HCT116 (cell line): ENCODE measurements at regions not wholly inside any gene's neighbourhood (a gene's known extent, or its start where the extent isn't known, plus 50 kb on each side); places are given as distances from the start of the nearest gene placed in this dataset.

ENCODE experiments used
- ATAC-seq: fragments of 200-7000 bp; cut with Tn5 transposase; 2 replicates; pipeline ENCODE4 v1.9.1; 2020; ENCODE audit warnings: mild to moderate bottlenecking, moderate library complexity
- BruUV-seq: library from RNA; stranded (reverse); fragments of 400-500 nt; replicated peaks from 2 replicates; lab custom pipeline; 2021; lab: Mats Ljungman, UMichigan
- CTCF ChIA-PET: fragments of 300-600 bp; sonication (Branson Sonifier 250); formaldehyde crosslinking; loops from one replicate; lab custom pipeline; 2021; ENCODE audit warnings: antibody characterized with exemption; lab: Charles Lee
- POLR2A ChIA-PET: fragments of 300-600, 350-600 bp; sonication (Branson Sonifier 250); formaldehyde crosslinking; loops from one replicate; lab custom pipeline; 2021; ENCODE audit warnings: antibody characterized with exemption; lab: Charles Lee
- RAD21 ChIA-PET, 2 experiments: fragments of 300-600 bp; sonication (Branson Sonifier 250); formaldehyde crosslinking; loops; one replicate each; lab custom pipeline; 2023; ENCODE audit warnings: low total read pairs in 2 of 2; ENCODE audit not compliant: uncharacterized antibody in 2 of 2, unreplicated experiment in 2 of 2, low non-redundant PET in 1 of 2; lab: Charles Lee
- DNase-seq: peaks from one replicate; pipeline ENCODE4 v3.0.0-alpha.2; 2010; ENCODE audit warnings: low read depth, low spot score
- H2AFZ ChIP-seq: fragments of 200-600 bp; shearing (Covaris generic), sonication (generic); 2 replicates; pipeline ENCODE4 v1.6.1; 2017; ENCODE audit warnings: low read depth, mixed run types, mixed read lengths, antibody characterized with exemption, low read length; ENCODE audit not compliant: poor library complexity, severe bottlenecking
- H3K27ac ChIP-seq: 2 replicates; pipeline ENCODE4 v1.5.1; 2012; ENCODE audit warnings: low read depth, low read length
- H3K27me3 ChIP-seq: fragments of 200-600 bp; sonication (generic); 2 replicates; pipeline ENCODE4 v1.6.1; 2016; ENCODE audit warnings: mixed run types, low read length, mixed read lengths; ENCODE audit not compliant: insufficient read depth
- H3K36me3 ChIP-seq, 2 experiments: fragments of 200-500 bp in 1 of 2; fragments of 200-600 bp in 1 of 2; sonication (Bioruptor generic) in 1 of 2; sonication (generic) in 1 of 2; 2 replicates each; pipeline versions ENCODE4 v1.5.1 to v1.6.1; 2014 to 2016; ENCODE audit warnings: low read length in 2 of 2, inconsistent platforms in 1 of 2, mixed read lengths in 1 of 2, mixed run types in 1 of 2; ENCODE audit not compliant: insufficient read depth in 2 of 2, control insufficient read depth in 1 of 2
- H3K4me1 ChIP-seq, 2 experiments: fragments of 200-600 bp in 1 of 2; sonication (generic) in 1 of 2; 2 replicates each; pipeline versions ENCODE4 v1.5.1 to v1.6.1; 2012 to 2017; ENCODE audit warnings: low read length in 2 of 2, inconsistent platforms in 1 of 2, mild to moderate bottlenecking in 1 of 2, mixed read lengths in 1 of 2, mixed run types in 1 of 2, moderate library complexity in 1 of 2; ENCODE audit not compliant: insufficient read depth in 2 of 2, control insufficient read depth in 1 of 2
- H3K4me2 ChIP-seq: fragments of 200-600 bp; sonication (generic); 2 replicates; pipeline ENCODE4 v1.6.1; 2017; ENCODE audit warnings: mixed run types, low read length, mixed read lengths
- H3K4me3 ChIP-seq, 2 experiments: fragments of 200-600 bp in 1 of 2; sonication (generic) in 1 of 2; replicated peaks in 1 of 2; 2 replicates each; pipeline ENCODE4 v1.5.1; 2011 to 2016; ENCODE audit warnings: low read length in 2 of 2, control low read depth in 1 of 2, low read depth in 1 of 2, mild to moderate bottlenecking in 1 of 2, mixed read lengths in 1 of 2, mixed run types in 1 of 2
- H3K79me2 ChIP-seq: fragments of 200-600 bp; sonication (generic); 2 replicates; pipeline ENCODE4 v1.6.1; 2017; ENCODE audit warnings: mild to moderate bottlenecking, mixed run types, low read length, moderate library complexity, mixed read lengths; ENCODE audit not compliant: insufficient read depth
- H3K9ac ChIP-seq: fragments of 200-600 bp; sonication (generic); 2 replicates; pipeline ENCODE4 v1.6.1; 2016; ENCODE audit warnings: low read length, mixed read lengths
- H3K9me2 ChIP-seq: fragments of 200-600 bp; sonication (generic), shearing (Covaris generic); 2 replicates; pipeline ENCODE4 v1.6.1; 2017; ENCODE audit warnings: mixed run types, mild to moderate bottlenecking, moderate library complexity; ENCODE audit not compliant: insufficient read depth
- H3K9me3 ChIP-seq, 2 experiments: fragments of 200-500 bp in 1 of 2; fragments of 200-600 bp in 1 of 2; sonication (Bioruptor generic) in 1 of 2; sonication (generic) in 1 of 2; 2 replicates each; pipeline ENCODE4 v1.6.1; 2014 to 2017; ENCODE audit warnings: low read length in 2 of 2, mixed read lengths in 2 of 2, inconsistent platforms in 1 of 2, low read depth in 1 of 2, mild to moderate bottlenecking in 1 of 2, mixed run types in 1 of 2, moderate library complexity in 1 of 2; ENCODE audit not compliant: control insufficient read depth in 1 of 2, insufficient read depth in 1 of 2
- H4K20me1 ChIP-seq: fragments of 200-600 bp; sonication (generic), shearing (Covaris generic); 2 replicates; pipeline ENCODE4 v1.6.1; 2017; ENCODE audit warnings: mixed run types, mild to moderate bottlenecking, moderate library complexity; ENCODE audit not compliant: insufficient read depth
- ATF3 ChIP-seq: IDR thresholded peaks from 2 replicates; pipeline ENCODE4 v1.6.1; 2012
- CBX3 ChIP-seq: IDR thresholded peaks from 2 replicates; pipeline ENCODE4 v1.6.1; 2012; ENCODE audit warnings: low read depth
- CEBPB ChIP-seq: IDR thresholded peaks from 2 replicates; pipeline ENCODE4 v1.6.1; 2012; ENCODE audit warnings: low read depth
- CTCF ChIP-seq, 3 experiments: fragments of 200-600 bp in 1 of 3; sonication (generic) in 1 of 3; IDR thresholded peaks in 2 of 3; conservative IDR thresholded peaks in 1 of 3; 2 replicates each; pipeline ENCODE4 v1.5.1; 2012 to 2017; ENCODE audit warnings: low read depth in 2 of 3, low read length in 2 of 3, antibody characterized with exemption in 1 of 3, borderline replicate concordance in 1 of 3, control low read depth in 1 of 3, mild to moderate bottlenecking in 1 of 3, mixed read lengths in 1 of 3, mixed run types in 1 of 3, moderate library complexity in 1 of 3; ENCODE audit not compliant: insufficient read depth in 1 of 3
- ELF1 ChIP-seq: IDR thresholded peaks from 2 replicates; pipeline ENCODE4 v1.6.1; 2012; ENCODE audit warnings: low read depth, borderline replicate concordance
- EZH2phosphoT487 ChIP-seq: fragments of 200-600 bp; IDR thresholded peaks from 2 replicates; pipeline ENCODE4 v1.6.1; 2018; ENCODE audit warnings: antibody characterized with exemption, borderline replicate concordance
- JUND ChIP-seq: IDR thresholded peaks from 2 replicates; pipeline ENCODE4 v1.6.1; 2012
- MAX ChIP-seq: IDR thresholded peaks from 2 replicates; pipeline ENCODE4 v1.6.1; 2012
- POLR2A ChIP-seq: IDR thresholded peaks from 2 replicates; pipeline ENCODE4 v1.7.0; 2011; ENCODE audit warnings: borderline replicate concordance; ENCODE audit not compliant: insufficient read depth, insufficient read length; ENCODE audit errors: extremely low read depth
- POLR2AphosphoS5 ChIP-seq: IDR thresholded peaks from 2 replicates; pipeline ENCODE4 v1.6.1; 2011; ENCODE audit warnings: mild to moderate bottlenecking, low read depth, low read length, moderate library complexity
- RAD21 ChIP-seq: IDR thresholded peaks from 2 replicates; pipeline ENCODE4 v1.6.1; 2012; ENCODE audit warnings: low read depth, mild to moderate bottlenecking
- REST ChIP-seq: IDR thresholded peaks from 2 replicates; pipeline ENCODE4 v1.6.1; 2012; ENCODE audit warnings: low read depth
- SIN3A ChIP-seq: IDR thresholded peaks from 2 replicates; pipeline ENCODE4 v1.6.1; 2012; ENCODE audit warnings: low read depth
- SP1 ChIP-seq: IDR thresholded peaks from 2 replicates; pipeline ENCODE4 v1.6.1; 2012; ENCODE audit warnings: low read depth
- YY1 ChIP-seq: IDR thresholded peaks from 2 replicates; pipeline ENCODE4 v1.6.1; 2011; ENCODE audit warnings: low read length, low read depth, moderate library complexity, mild to moderate bottlenecking; ENCODE audit not compliant: insufficient replicate concordance; ENCODE audit errors: extremely low read depth
- ZBTB33 ChIP-seq: IDR thresholded peaks from 2 replicates; pipeline ENCODE4 v1.6.1; 2011; ENCODE audit warnings: mild to moderate bottlenecking, low read length, moderate library complexity; ENCODE audit not compliant: insufficient replicate concordance; ENCODE audit errors: extremely low read depth
- ZFX ChIP-seq: fragments of 450-650 bp; IDR thresholded peaks from 2 replicates; pipeline ENCODE4 v1.6.1; 2017
- ZNF274 ChIP-seq: fragments of 200-500 bp; sonication (Bioruptor generic); IDR thresholded peaks from 2 replicates; pipeline ENCODE4 v1.6.1; 2014; ENCODE audit warnings: mild to moderate bottlenecking, low read depth, low read length, inconsistent platforms
- intact Hi-C: fragments of 100-400 bp; cut with micrococcal nuclease; formaldehyde crosslinking; loops from 2 replicates; pipeline ENCODE4 v1.10.0; 2022

GRCh38 chr4:124591637-124592036, 120.9 kb downstream of the ANKRD50 start (continued):
- TF ChIP-seq ZBTB33, result no peak
- no peak for TF ChIP-seq ELF1
- TF ChIP-seq ZNF274, result no peak
- TF ChIP-seq JUND, result no peak

- Histone ChIP-seq H2AFZ (no peak overlapping the region), H3K27me3 (no peaks in the 10 kb centered on the region), H3K4me3 (no peak overlapping the region), H3K27ac (no peak overlapping the region), H3K4me2 (no peak overlapping the region), H3K9me2 (no peaks in the 10 kb centered on the region), H3K36me3 (no peaks in the 10 kb centered on the region), H3K9me3 (no peaks in the 10 kb centered on the region), H3K4me1 (no peaks in the 10 kb centered on the region), H3K9ac (no peak overlapping the region), H4K20me1 (no peaks in the 10 kb centered on the region), H3K79me2 (no peaks in the 10 kb centered on the region)
- ChIA-PET CTCF (no interaction called here), RAD21 (no interaction called here), POLR2A (no interaction called here)
- TF ChIP-seq EZH2phosphoT487, result no peak
- TF ChIP-seq JUND, result no peak
- TF ChIP-seq ATF3, result no peak
- no peak for TF ChIP-seq ELF1
- no peak for TF ChIP-seq YY1
- TF ChIP-seq MAX, result no peak
- TF ChIP-seq POLR2AphosphoS5, result no peak
- TF ChIP-seq CEBPB, result no peak
- no peak for TF ChIP-seq ZNF274
- TF ChIP-seq SP1, result no peak
- no peak for TF ChIP-seq REST
- TF ChIP-seq CTCF (IDR thresholded peaks at IDR 0.05 in 2 of 3, conservative IDR thresholded peaks at IDR 0.05 in 1 of 3; ENCODE audit: borderline replicate concordance in 1 of 3, insufficient read depth in 1 of 3, low read depth in 2 of 3, low read length in 2 of 3), result no peak
- no peak for TF ChIP-seq ZFX
- TF ChIP-seq POLR2A, result no peak
- TF ChIP-seq CBX3, result no peak
- TF ChIP-seq RAD21, result no peak
- TF ChIP-seq SIN3A, result no peak
- BruUV-seq, result no TSS peak
- ATAC-seq (no peak), DNase-seq (no peak)
- intact Hi-C loops, result no loop called here
These were observed 119.0 kb downstream of the ANKRD50 start for GRCh38 chr4:124593494-124593893.
